ENCODE measurements at regions not wholly inside any gene's neighbourhood (a gene's known extent, or its start where the extent isn't known, plus 50 kb on each side); places are given as distances from the start of the nearest gene placed in this dataset.

GRCh38 chr17:68175416-68175815, 72.4 kb upstream of the AMZ2 start:
- no peak for TF ChIP-seq POLR2A (IDR thresholded peaks at IDR 0.05)
- no peak for TF ChIP-seq CTCF (IDR thresholded peaks at IDR 0.05)

Data from adrenal gland (tissue), 5 donors.